Cardiac muscle cell (in vitro differentiated cells and primary cell): ENCODE measurements at regions not wholly inside any gene's neighbourhood (a gene's known extent, or its start where the extent isn't known, plus 50 kb on each side); places are given as distances from the start of the nearest gene placed in this dataset.

Experiments used
- DNase-seq, 2 donors: peaks; one replicate each; pipeline versions ENCODE4 v3.0.0 to v3.0.0-alpha.2; 2010 to 2017; ENCODE audit warnings: low read depth in 1 of 2, low spot score in 1 of 2
- H3K27ac ChIP-seq: fragments of 200-600 bp; sonication (generic); 2 replicates; pipeline ENCODE4 v1.5.1; 2016
- H3K27me3 ChIP-seq: fragments of 200-600 bp; sonication (generic); 2 replicates; pipeline ENCODE4 v1.6.0; 2016; ENCODE audit warnings: control low read depth
- H3K36me3 ChIP-seq: fragments of 200-600 bp; sonication (generic); 2 replicates; pipeline ENCODE4 v1.5.1; 2016; ENCODE audit warnings: control low read depth
- H3K4me1 ChIP-seq: fragments of 200-600 bp; sonication (generic); 2 replicates; pipeline ENCODE4 v1.8.1; 2017; ENCODE audit warnings: low read depth, mild to moderate bottlenecking, mixed run types
- H3K4me3 ChIP-seq: fragments of 200-600 bp; sonication (generic); 2 replicates; pipeline ENCODE4 v1.5.1; 2016; ENCODE audit warnings: mild to moderate bottlenecking
- H3K9me3 ChIP-seq: fragments of 200-600 bp; sonication (generic); 2 replicates; pipeline ENCODE4 v1.5.1; 2017; ENCODE audit warnings: low read depth, mild to moderate bottlenecking, control low read depth
- CTCF ChIP-seq: IDR thresholded peaks from 2 replicates; pipeline ENCODE4 v1.5.1; 2012; ENCODE audit warnings: low read depth, mild to moderate bottlenecking, low read length

- Histone ChIP-seq H3K27ac (no peak overlapping the region), H3K4me1 (no peaks in the 10 kb centered on the region), H3K9me3 (no peaks in the 10 kb centered on the region), H3K36me3 (no peaks in the 10 kb centered on the region), H3K27me3 (no peaks in the 10 kb centered on the region), H3K4me3 (no peak overlapping the region)
- DNase-seq = no peak
- TF ChIP-seq CTCF = no peak
Observed at GRCh38 chr9:75213765-75214164, 125.5 kb downstream of the OSTF1 start.

- H3K27ac ChIP-seq = no peak overlapping the region
- H3K36me3 ChIP-seq = no peaks in the 10 kb centered on the region
- no peaks in the 10 kb centered on the region for H3K27me3 ChIP-seq
- no peak for DNase-seq
- no peak overlapping the region for H3K4me3 ChIP-seq
- H3K4me1 ChIP-seq = no peaks in the 10 kb centered on the region
- H3K9me3 ChIP-seq = no peaks in the 10 kb centered on the region
- TF ChIP-seq CTCF = no peak
Observed at GRCh38 chr9:75226403-75227139, 138.3 kb downstream of the OSTF1 start.

GRCh38 chr9:75228893-75229292 lies 140.6 kb downstream of the OSTF1 start:
- Histone ChIP-seq H3K9me3 (no peaks in the 10 kb centered on the region), H3K27ac (no peak overlapping the region), H3K4me3 (no peak overlapping the region), H3K36me3 (no peaks in the 10 kb centered on the region), H3K4me1 (no peaks in the 10 kb centered on the region), H3K27me3 (no peaks in the 10 kb centered on the region)
- no peak for DNase-seq
- TF ChIP-seq CTCF = no peak

GRCh38 chr9:75229605-75230332 lies 141.5 kb downstream of the OSTF1 start:
- Histone ChIP-seq H3K27ac (no peak overlapping the region), H3K4me3 (no peak overlapping the region), H3K4me1 (no peaks in the 10 kb centered on the region), H3K36me3 (no peaks in the 10 kb centered on the region), H3K27me3 (no peaks in the 10 kb centered on the region), H3K9me3 (no peaks in the 10 kb centered on the region)
- peak in 1 of 2 donors; percentile 7 for DNase-seq
- no peak for TF ChIP-seq CTCF

- Histone ChIP-seq H3K27me3 (no peaks in the 10 kb centered on the region), H3K36me3 (no peaks in the 10 kb centered on the region), H3K9me3 (no peaks in the 10 kb centered on the region), H3K4me3 (no peak overlapping the region), H3K27ac (no peak overlapping the region), H3K4me1 (no peaks in the 10 kb centered on the region)
- TF ChIP-seq CTCF = no peak
- no peak for DNase-seq
Observed at GRCh38 chr9:75230469-75230868, 142.2 kb downstream of the OSTF1 start.
